Thyroid gland (tissue), 4 donors: ENCODE measurements at regions not wholly inside any gene's neighbourhood (a gene's known extent, or its start where the extent isn't known, plus 50 kb on each side); places are given as distances from the start of the nearest gene placed in this dataset.

ENCODE experiments used
- CTCF ChIP-seq, 6 experiments: fragments of 200-600 bp in 3 of 6; fragments of 450-650 bp in 3 of 6; sonication (generic) in 3 of 6; IDR thresholded peaks; one replicate each; pipeline ENCODE4 v1.5.1; 2016 to 2019; ENCODE audit warnings: antibody characterized with exemption in 6 of 6, mild to moderate bottlenecking in 2 of 6, inconsistent platforms in 1 of 6, moderate library complexity in 1 of 6
- POLR2A ChIP-seq, 2 donors: fragments of 450-650 bp; IDR thresholded peaks; one replicate each; pipeline ENCODE4 v1.6.1; 2017; ENCODE audit warnings: antibody characterized with exemption in 2 of 2, mild to moderate bottlenecking in 2 of 2, moderate library complexity in 1 of 2

DNA sequence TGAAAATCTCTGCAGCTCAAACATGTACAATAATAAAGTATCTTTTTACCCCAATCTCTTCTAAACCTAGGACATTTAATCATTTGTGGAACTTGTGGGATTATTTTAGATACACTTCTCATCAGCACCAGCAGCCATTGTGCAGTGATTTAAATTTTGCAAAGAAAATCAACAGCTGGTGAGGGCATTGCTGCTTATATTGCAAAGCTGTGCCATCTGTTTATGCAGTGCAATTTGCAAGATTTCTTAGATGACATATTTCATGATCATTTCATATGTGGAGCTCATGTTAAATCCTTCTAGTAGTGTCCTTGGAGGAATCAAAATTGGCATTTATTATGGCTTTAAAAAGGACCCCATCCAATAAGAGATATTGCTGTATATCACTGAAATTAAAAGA, 320.7 kb downstream of the BTG1 start:
- TF ChIP-seq CTCF (IDR thresholded peaks at IDR 0.05) = no peak
- TF ChIP-seq POLR2A (IDR thresholded peaks at IDR 0.05) = no peak
